Tibial artery (tissue), 4 donors: ENCODE measurements at regions not wholly inside any gene's neighbourhood (a gene's known extent, or its start where the extent isn't known, plus 50 kb on each side); places are given as distances from the start of the nearest gene placed in this dataset.

Experiments
- DNase-seq, 2 donors: peaks; one replicate each; pipeline ENCODE4 v3.0.0-alpha.2; 2019
- H3K27ac ChIP-seq, 2 donors: fragments of 200-600 bp; sonication (generic) in 1 of 2; 1 replicate in 1 of 2; 2 replicates in 1 of 2; pipeline ENCODE4 v1.5.1; 2018 to 2019; ENCODE audit warnings: mild to moderate bottlenecking in 1 of 2
- H3K27me3 ChIP-seq, 2 donors: fragments of 200-600 bp; sonication (generic) in 1 of 2; one replicate each; pipeline versions ENCODE4 v1.5.1 to v1.6.0; 2016 to 2019
- H3K36me3 ChIP-seq, 3 donors: fragments of 200-600 bp; sonication (generic) in 2 of 3; one replicate each; pipeline ENCODE4 v1.5.1; 2016 to 2019; ENCODE audit warnings: mild to moderate bottlenecking in 2 of 3
- H3K4me1 ChIP-seq, 4 donors: fragments of 200-600 bp; sonication (generic) in 2 of 4; 1 replicate in 3 of 4; 2 replicates in 1 of 4; pipeline ENCODE4 v1.5.1; 2016 to 2019
- H3K4me3 ChIP-seq, 2 donors: fragments of 200-600 bp; sonication (generic) in 1 of 2; 1 replicate in 1 of 2; 2 replicates in 1 of 2; pipeline ENCODE4 v1.5.1; 2018 to 2019; ENCODE audit warnings: mild to moderate bottlenecking in 2 of 2
- H3K9me3 ChIP-seq, 3 donors: fragments of 200-600 bp; sonication (generic) in 1 of 3; one replicate each; pipeline ENCODE4 v1.5.1; 2016 to 2019
- intact Hi-C: fragments of 100-400 bp; cut with DNase I; formaldehyde crosslinking; loops from one replicate; pipeline ENCODE4 v1.15.0; 2023; ENCODE audit warnings: low total_unique reads
- TF ChIP-seq, protein P1 (sequence below), 2 experiments: fragments of 200-600 bp in 1 of 2; fragments of 450-650 bp in 1 of 2; IDR thresholded peaks; one replicate each; pipeline ENCODE4 v1.5.1; 2017 to 2019; ENCODE audit warnings: antibody characterized with exemption in 2 of 2, mild to moderate bottlenecking in 1 of 2, moderate library complexity in 1 of 2

DNA sequence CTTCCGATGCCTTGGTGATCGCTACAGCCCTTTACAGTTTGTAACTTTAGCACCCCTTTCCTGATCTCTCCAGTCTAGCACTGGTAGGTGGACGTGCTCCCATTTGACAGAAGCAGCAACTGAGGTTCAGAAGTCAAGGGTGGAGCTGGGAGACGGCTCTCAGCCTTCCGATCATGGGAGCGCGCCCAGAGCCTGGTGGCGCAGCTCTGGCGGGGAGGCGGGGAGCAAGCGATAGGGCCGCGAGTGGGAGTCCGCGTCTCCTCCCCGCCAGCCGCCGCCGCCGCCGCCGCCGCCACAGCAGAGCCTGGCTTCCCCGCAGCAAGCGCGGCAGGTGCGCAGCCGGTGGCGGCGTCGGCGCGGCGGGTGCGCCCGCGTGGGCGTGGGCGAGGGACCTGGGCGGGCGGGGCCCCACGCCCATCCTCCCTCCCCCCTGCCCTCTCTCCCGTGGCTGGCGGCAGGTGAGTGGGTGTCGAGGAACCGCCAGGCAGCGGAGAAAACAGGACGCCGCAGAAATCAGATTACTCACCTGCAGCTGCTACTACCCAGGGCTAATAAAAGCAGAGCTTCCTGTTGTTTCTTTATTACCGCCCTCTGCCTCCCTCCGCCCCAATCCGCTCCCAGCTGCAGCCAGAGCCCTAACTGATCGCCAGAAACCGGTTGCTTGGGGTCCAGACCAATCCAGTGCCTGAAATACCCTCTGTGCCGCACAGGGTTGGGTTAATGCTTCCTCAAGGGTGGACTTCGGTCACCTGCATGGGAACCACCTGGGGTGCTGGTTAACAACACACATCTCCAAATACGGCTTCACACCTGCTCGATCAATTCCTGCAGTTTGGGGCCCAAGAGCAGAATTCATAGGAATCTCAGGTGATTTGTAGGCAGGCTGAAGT, 60.2 kb upstream of the ID3 start:
- TF ChIP-seq, protein P1, sequence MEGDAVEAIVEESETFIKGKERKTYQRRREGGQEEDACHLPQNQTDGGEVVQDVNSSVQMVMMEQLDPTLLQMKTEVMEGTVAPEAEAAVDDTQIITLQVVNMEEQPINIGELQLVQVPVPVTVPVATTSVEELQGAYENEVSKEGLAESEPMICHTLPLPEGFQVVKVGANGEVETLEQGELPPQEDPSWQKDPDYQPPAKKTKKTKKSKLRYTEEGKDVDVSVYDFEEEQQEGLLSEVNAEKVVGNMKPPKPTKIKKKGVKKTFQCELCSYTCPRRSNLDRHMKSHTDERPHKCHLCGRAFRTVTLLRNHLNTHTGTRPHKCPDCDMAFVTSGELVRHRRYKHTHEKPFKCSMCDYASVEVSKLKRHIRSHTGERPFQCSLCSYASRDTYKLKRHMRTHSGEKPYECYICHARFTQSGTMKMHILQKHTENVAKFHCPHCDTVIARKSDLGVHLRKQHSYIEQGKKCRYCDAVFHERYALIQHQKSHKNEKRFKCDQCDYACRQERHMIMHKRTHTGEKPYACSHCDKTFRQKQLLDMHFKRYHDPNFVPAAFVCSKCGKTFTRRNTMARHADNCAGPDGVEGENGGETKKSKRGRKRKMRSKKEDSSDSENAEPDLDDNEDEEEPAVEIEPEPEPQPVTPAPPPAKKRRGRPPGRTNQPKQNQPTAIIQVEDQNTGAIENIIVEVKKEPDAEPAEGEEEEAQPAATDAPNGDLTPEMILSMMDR (IDR thresholded peaks at IDR 0.05): no peak
- Histone ChIP-seq H3K4me3 (peak overlapping the region; percentile 39 to 46), H3K36me3 (no peaks in the 10 kb centered on the region), H3K4me1 (peaks cover 0 to 11% (median 6%) of the 10 kb centered on the region in 4 donors), H3K27ac (no peak overlapping the region), H3K9me3 (no peaks in the 10 kb centered on the region), H3K27me3 (no peaks in the 10 kb centered on the region)
- no peak for DNase-seq
- intact Hi-C loops: no loop called here

DNA sequence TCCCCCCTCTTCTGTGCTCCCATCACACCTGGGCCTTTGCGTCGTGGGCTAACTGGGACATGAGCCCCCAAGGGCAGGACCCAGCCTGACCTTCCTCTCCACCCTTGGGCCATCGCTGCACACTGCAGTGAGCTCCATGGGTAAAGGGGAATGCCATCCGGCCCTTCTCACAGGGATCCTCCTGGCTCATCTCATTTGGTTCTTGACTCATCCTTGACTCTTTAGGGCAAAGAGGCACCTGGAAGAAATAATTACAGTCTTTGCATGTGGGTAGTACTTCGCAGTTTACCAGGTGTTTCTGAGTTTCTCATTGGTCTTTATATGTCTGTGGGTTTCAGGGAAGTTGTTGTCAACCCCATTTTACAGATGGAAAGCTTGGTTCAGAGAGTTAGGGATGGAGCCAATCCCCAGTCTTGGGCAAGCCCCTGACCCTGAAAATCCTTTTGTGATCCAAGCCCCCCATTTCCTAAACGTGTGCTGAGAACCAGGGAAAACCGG, 59.3 kb upstream of the ID3 start:
- no peaks in the 10 kb centered on the region for H3K9me3 ChIP-seq
- no peak overlapping the region for H3K27ac ChIP-seq
- TF ChIP-seq, protein P1 (IDR thresholded peaks at IDR 0.05): no peak
- intact Hi-C loops: no loop called here
- no peak overlapping the region for H3K4me3 ChIP-seq
- DNase-seq: no peak
- peaks cover 0 to 11% (median 6%) of the 10 kb centered on the region in 4 donors for H3K4me1 ChIP-seq
- H3K27me3 ChIP-seq: no peaks in the 10 kb centered on the region
- H3K36me3 ChIP-seq: no peaks in the 10 kb centered on the region

DNA sequence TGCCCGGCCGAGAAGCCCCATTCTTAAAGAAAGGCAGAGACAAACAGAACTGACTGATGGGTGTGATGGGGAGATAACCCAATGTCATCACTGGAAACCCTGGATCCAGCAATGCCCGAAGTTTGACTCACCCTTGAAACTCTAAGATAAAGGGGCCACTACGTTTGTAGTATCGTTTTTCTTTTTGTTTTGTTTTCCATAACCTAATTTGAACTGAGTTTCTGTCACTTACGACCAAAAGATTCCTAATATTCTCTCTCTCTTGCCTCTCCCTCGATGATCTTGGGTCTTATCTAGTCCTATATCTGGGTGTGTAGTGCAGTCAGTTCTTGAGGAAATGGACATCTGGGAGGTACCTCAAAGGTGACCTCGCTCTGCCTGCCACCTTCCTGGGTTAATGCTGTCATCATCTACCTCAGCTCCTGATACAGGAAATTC, 57.8 kb upstream of the ID3 start:
- intact Hi-C loops: no loop called here
- H3K36me3 ChIP-seq: no peaks in the 10 kb centered on the region
- H3K4me1 ChIP-seq: peaks cover 0 to 11% (median 6%) of the 10 kb centered on the region in 4 donors
- no peak for DNase-seq
- no peaks in the 10 kb centered on the region for H3K9me3 ChIP-seq
- H3K27me3 ChIP-seq: no peaks in the 10 kb centered on the region
- TF ChIP-seq, protein P1 (IDR thresholded peaks at IDR 0.05): no peak
- H3K27ac ChIP-seq: no peak overlapping the region
- no peak overlapping the region for H3K4me3 ChIP-seq

DNA sequence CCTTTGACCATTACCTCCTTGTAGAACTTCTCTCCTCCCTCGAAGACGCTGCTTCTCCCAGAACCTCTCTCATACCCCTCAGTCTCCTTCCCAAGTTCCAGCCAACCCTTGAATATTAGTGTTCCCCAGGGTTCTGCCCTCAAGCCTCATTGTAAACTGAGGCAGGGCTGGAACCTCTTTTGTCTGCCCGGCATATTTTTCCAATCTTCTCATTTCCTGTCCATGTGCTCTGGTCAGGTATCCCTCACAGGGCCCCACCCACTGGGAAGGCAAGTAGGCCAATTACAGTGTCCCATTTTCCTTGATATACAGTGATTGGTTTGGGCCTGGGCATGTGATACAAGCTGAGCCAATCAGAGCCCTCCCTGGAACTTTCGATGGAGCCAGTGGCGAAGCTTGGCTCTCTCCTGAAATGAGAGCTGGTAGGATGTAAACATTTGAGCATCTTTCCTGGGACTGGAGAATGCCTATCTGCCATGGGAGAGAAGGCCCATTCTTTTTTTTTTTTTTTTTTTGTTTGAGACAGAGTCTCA, 57.1 kb upstream of the ID3 start:
- no peaks in the 10 kb centered on the region for H3K36me3 ChIP-seq
- H3K4me3 ChIP-seq: no peak overlapping the region
- H3K4me1 ChIP-seq: peaks cover 0 to 11% (median 6%) of the 10 kb centered on the region in 4 donors
- TF ChIP-seq, protein P1 (IDR thresholded peaks at IDR 0.05): no peak
- H3K27me3 ChIP-seq: no peaks in the 10 kb centered on the region
- H3K9me3 ChIP-seq: no peaks in the 10 kb centered on the region
- no peak overlapping the region for H3K27ac ChIP-seq
- no peak for DNase-seq
- intact Hi-C loops: no loop called here

DNA sequence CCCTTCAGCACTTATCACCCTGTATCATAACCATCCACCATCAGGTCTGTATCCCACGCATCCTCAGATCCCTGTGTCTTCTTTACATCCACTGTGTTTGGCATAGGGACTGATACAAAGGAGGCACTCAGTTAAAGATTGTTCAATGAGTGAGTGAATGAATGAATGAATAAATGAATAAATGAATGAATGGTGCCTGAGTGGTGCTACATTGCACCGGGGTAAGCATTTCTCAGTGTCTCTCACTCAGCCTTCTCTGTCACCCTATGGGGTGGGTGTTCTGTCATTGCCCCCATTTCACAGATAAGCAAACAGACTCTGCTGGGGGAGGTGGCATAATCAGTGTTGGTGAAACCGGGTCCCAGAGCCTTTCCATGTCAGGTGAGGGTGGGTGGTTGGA, 56.6 kb upstream of the ID3 start:
- Histone ChIP-seq H3K4me3 (no peak overlapping the region), H3K27me3 (no peaks in the 10 kb centered on the region), H3K9me3 (no peaks in the 10 kb centered on the region), H3K27ac (no peak overlapping the region), H3K4me1 (peaks cover 0 to 11% (median 6%) of the 10 kb centered on the region in 4 donors), H3K36me3 (no peaks in the 10 kb centered on the region)
- intact Hi-C loops: no loop called here
- no peak for DNase-seq
- TF ChIP-seq, protein P1 (IDR thresholded peaks at IDR 0.05): no peak
